GM12872 (cell line): ENCODE measurements at regions not wholly inside any gene's neighbourhood (a gene's known extent, or its start where the extent isn't known, plus 50 kb on each side); places are given as distances from the start of the nearest gene placed in this dataset.

ENCODE experiments used
- CTCF ChIP-seq: IDR thresholded peaks from 3 replicates; pipeline ENCODE4 v1.5.1; 2011; ENCODE audit warnings: low read depth, mild to moderate bottlenecking, low read length, moderate library complexity; ENCODE audit not compliant: insufficient read depth

- no peak for TF ChIP-seq CTCF
These were observed 364.8 kb upstream of the IGFBP3 start for GRCh38 chr7:46285878-46286277.

DNA sequence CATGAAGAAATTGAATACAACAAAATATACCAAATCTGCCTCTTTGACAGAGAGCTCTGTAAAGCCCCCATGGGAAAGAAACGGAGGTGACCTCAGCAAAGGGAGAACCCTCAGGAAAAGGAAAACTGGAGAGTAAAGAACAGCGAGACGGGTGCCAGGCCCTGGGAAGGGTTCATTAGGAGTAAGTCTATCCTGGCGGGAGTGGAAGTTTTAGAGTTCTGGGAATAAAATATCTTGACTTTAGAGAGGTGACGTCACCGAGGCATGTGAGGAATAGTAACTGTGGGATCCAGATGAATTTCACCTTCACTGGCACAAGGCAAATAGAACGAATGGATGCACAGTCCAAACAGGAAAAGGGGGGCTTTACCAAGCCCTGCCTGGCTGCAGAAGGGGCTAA lies 362.8 kb upstream of the IGFBP3 start:
- TF ChIP-seq CTCF: no peak

- TF ChIP-seq CTCF: no peak
These were observed 361.1 kb upstream of the IGFBP3 start for GRCh38 chr7:46282155-46282554.

- no peak for TF ChIP-seq CTCF
These were observed 360.0 kb upstream of the IGFBP3 start for GRCh38 chr7:46281071-46281470.

DNA sequence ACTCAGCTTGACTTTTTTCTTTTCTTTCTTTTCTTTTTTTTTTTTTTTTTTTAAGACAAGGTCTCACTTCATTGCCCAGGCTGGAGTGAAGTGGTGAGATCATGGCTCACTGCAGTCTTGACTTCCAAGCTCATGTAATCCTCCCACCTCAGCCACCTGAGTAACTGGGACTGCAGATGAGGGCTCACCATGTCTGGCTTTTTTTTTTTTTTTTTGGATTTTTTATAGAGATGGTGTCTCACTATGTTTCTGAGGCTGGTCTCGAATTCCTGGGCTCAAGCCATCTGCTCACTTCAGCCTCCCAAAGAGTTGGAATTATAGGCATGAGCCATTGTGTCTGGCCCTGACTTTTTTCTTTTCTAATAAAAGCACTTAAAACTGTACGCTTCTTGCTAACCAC lies 358.2 kb upstream of the IGFBP3 start:
- TF ChIP-seq CTCF: no peak

GRCh38 chr7:46264646-46265045 lies 343.6 kb upstream of the IGFBP3 start:
- no peak for TF ChIP-seq CTCF

DNA sequence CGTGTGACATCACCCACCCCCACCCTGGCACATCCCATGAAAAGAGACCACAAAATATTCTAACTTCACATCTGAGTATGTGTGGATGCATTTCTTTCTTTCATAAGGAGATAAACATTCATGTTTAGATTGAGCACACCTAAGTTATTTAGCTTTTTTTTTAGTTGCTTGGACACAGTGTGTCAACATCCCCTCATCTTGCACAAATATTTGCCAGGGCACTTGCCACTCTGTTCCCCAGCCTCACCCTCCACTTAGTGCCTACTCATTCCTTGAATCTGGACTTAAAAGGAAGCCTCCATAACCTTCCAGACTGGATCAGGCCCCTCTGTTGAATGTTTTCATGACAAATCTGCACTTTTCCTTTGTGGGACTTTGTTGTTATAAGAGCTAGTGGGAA lies 338.9 kb upstream of the IGFBP3 start:
- TF ChIP-seq CTCF: no peak
